Chondrocyte (in vitro differentiated cells): ENCODE measurements at regions not wholly inside any gene's neighbourhood (a gene's known extent, or its start where the extent isn't known, plus 50 kb on each side); places are given as distances from the start of the nearest gene placed in this dataset.

Experiments
- DNase-seq: peaks from one replicate; pipeline ENCODE4 v3.0.0; 2021; ENCODE audit warnings: mixed read lengths, low spot score
- H3K27ac Mint-ChIP-seq: one replicate; pipeline ENCODE4 v1.8.0; 2021; ENCODE audit warnings: mild to moderate bottlenecking, moderate library complexity, mixed read lengths; ENCODE audit not compliant: unreplicated experiment
- H3K27me3 Mint-ChIP-seq: 2 replicates; pipeline ENCODE4 v1.8.0; 2021; ENCODE audit warnings: low read depth, mixed read lengths
- H3K36me3 Mint-ChIP-seq: 2 replicates; pipeline ENCODE4 v1.8.0; 2021; ENCODE audit warnings: low read depth, mixed read lengths
- H3K4me1 Mint-ChIP-seq: 2 replicates; pipeline ENCODE4 v1.8.0; 2021; ENCODE audit warnings: low read depth, mild to moderate bottlenecking, mixed read lengths
- H3K4me3 Mint-ChIP-seq: one replicate; pipeline ENCODE4 v1.8.0; 2021; ENCODE audit warnings: mild to moderate bottlenecking, moderate library complexity, mixed read lengths; ENCODE audit not compliant: unreplicated experiment
- H3K9me3 Mint-ChIP-seq: 2 replicates; pipeline ENCODE4 v1.8.0; 2021; ENCODE audit warnings: low read depth, mixed read lengths
- CTCF ChIP-seq: fragments of 200-600 bp; sonication (generic); IDR thresholded peaks from 2 replicates; pipeline ENCODE4 v1.5.0; 2021; ENCODE audit warnings: antibody characterized with exemption, mild to moderate bottlenecking, moderate library complexity

- no peak overlapping the region for H3K4me3 Mint-ChIP-seq
- H3K9me3 Mint-ChIP-seq = peaks cover 12% of the 10 kb centered on the region
- H3K27ac Mint-ChIP-seq = peak overlapping the region; percentile 43
- no peak for DNase-seq
- H3K36me3 Mint-ChIP-seq = peaks cover 4% of the 10 kb centered on the region
- no peak for TF ChIP-seq CTCF
- peaks cover 38% of the 10 kb centered on the region for H3K4me1 Mint-ChIP-seq
- no peaks in the 10 kb centered on the region for H3K27me3 Mint-ChIP-seq
Observed at GRCh38 chr11:110778343-110778742, 66.1 kb upstream of the ARHGAP20 start.

- Mint-ChIP-seq H3K4me3 (no peak overlapping the region), H3K27me3 (no peaks in the 10 kb centered on the region), H3K36me3 (peaks cover 4% of the 10 kb centered on the region), H3K27ac (peak overlapping the region; percentile 84), H3K4me1 (peaks cover 36% of the 10 kb centered on the region), H3K9me3 (peaks cover 12% of the 10 kb centered on the region)
- no peak for TF ChIP-seq CTCF
- DNase-seq = no peak
Observed at GRCh38 chr11:110777775-110778174, 65.5 kb upstream of the ARHGAP20 start.

- TF ChIP-seq CTCF = no peak
- H3K27me3 Mint-ChIP-seq = no peaks in the 10 kb centered on the region
- peaks cover 4% of the 10 kb centered on the region for H3K36me3 Mint-ChIP-seq
- H3K27ac Mint-ChIP-seq = no peak overlapping the region
- peaks cover 28% of the 10 kb centered on the region for H3K4me1 Mint-ChIP-seq
- peaks cover 15% of the 10 kb centered on the region for H3K9me3 Mint-ChIP-seq
- DNase-seq = no peak
- H3K4me3 Mint-ChIP-seq = no peak overlapping the region
Observed at GRCh38 chr11:110776081-110776480, 63.8 kb upstream of the ARHGAP20 start.

GRCh38 chr11:110774138-110775014 lies 62.1 kb upstream of the ARHGAP20 start:
- peak; percentile 14 for TF ChIP-seq CTCF
- H3K9me3 Mint-ChIP-seq = peaks cover 15% of the 10 kb centered on the region
- H3K27ac Mint-ChIP-seq = no peak overlapping the region
- DNase-seq = no peak
- peaks cover 4% of the 10 kb centered on the region for H3K36me3 Mint-ChIP-seq
- no peaks in the 10 kb centered on the region for H3K27me3 Mint-ChIP-seq
- H3K4me3 Mint-ChIP-seq = no peak overlapping the region
- H3K4me1 Mint-ChIP-seq = peaks cover 28% of the 10 kb centered on the region

GRCh38 chr11:110773442-110773841 lies 61.2 kb upstream of the ARHGAP20 start:
- no peak for DNase-seq
- no peak for TF ChIP-seq CTCF
- H3K27ac Mint-ChIP-seq = no peak overlapping the region

More at GRCh38 chr11:110773442-110773841, 61.2 kb upstream of the ARHGAP20 start:
- no peaks in the 10 kb centered on the region for H3K27me3 Mint-ChIP-seq
- H3K36me3 Mint-ChIP-seq = peaks cover under 1% of the 10 kb centered on the region
- H3K9me3 Mint-ChIP-seq = peaks cover 6% of the 10 kb centered on the region
- no peak overlapping the region for H3K4me3 Mint-ChIP-seq
- H3K4me1 Mint-ChIP-seq = peaks cover 24% of the 10 kb centered on the region
